ENCODE measurements at regions not wholly inside any gene's neighbourhood (a gene's known extent, or its start where the extent isn't known, plus 50 kb on each side); places are given as distances from the start of the nearest gene placed in this dataset.
"Not testable (repeated sequence)": the region's sequence is repeated elsewhere in the genome, so short reads cannot be mapped to it uniquely, and the experiment has no call there.

- DNase-seq, result no peak
Measured at GRCh38 chr13:103634066-103634465, 567.8 kb upstream of the SLC10A2 start.

GRCh38 chr13:103625194-103625593 is 559.0 kb upstream of the SLC10A2 start:
- no peak for DNase-seq

GRCh38 chr13:103618151-103618550 is 551.9 kb upstream of the SLC10A2 start:
- DNase-seq, result no peak

- DNase-seq, result no peak
Measured at GRCh38 chr13:103615771-103616170, 549.6 kb upstream of the SLC10A2 start.

GRCh38 chr13:103614761-103615160 is 548.5 kb upstream of the SLC10A2 start:
- no peak for DNase-seq

- DNase-seq, result no peak
Measured at GRCh38 chr13:103607995-103608394, 541.8 kb upstream of the SLC10A2 start.

GRCh38 chr13:103605546-103606326 is 539.5 kb upstream of the SLC10A2 start:
- DNase-seq, result no peak

- not testable (repeated sequence) for DNase-seq
Measured at GRCh38 chr13:103599870-103600269, 533.7 kb upstream of the SLC10A2 start.

- DNase-seq, result no peak
Measured at GRCh38 chr13:103598671-103599070, 532.5 kb upstream of the SLC10A2 start.

- no peak for DNase-seq
Measured at GRCh38 chr13:103573446-103573845, 507.2 kb upstream of the SLC10A2 start.

- no peak for DNase-seq
Measured at GRCh38 chr13:103568314-103568713, 502.1 kb upstream of the SLC10A2 start.

GRCh38 chr13:103557878-103558277 is 491.7 kb upstream of the SLC10A2 start:
- no peak for DNase-seq

- no peak for DNase-seq
Measured at GRCh38 chr13:103556681-103557080, 490.5 kb upstream of the SLC10A2 start.

- DNase-seq, result no peak
Measured at GRCh38 chr13:103547914-103548313, 481.7 kb upstream of the SLC10A2 start.

GRCh38 chr13:103546271-103546670 is 480.1 kb upstream of the SLC10A2 start:
- no peak for DNase-seq

- no peak for DNase-seq
Measured at GRCh38 chr13:103542648-103543047, 476.4 kb upstream of the SLC10A2 start.

- DNase-seq, result no peak
Measured at GRCh38 chr13:103540382-103540765, 474.2 kb upstream of the SLC10A2 start.

GRCh38 chr13:103539721-103540381 is 473.6 kb upstream of the SLC10A2 start:
- DNase-seq, result no peak

- DNase-seq, result no peak
Measured at GRCh38 chr13:103539265-103539664, 473.0 kb upstream of the SLC10A2 start.

GRCh38 chr13:103537616-103538015 is 471.4 kb upstream of the SLC10A2 start:
- DNase-seq, result no peak

- no peak for DNase-seq
Measured at GRCh38 chr13:103531278-103531677, 465.1 kb upstream of the SLC10A2 start.

GRCh38 chr13:103528437-103528836 is 462.2 kb upstream of the SLC10A2 start:
- DNase-seq, result no peak

GRCh38 chr13:103525530-103525929 is 459.3 kb upstream of the SLC10A2 start:
- DNase-seq, result no peak

GRCh38 chr13:103523858-103524257 is 457.6 kb upstream of the SLC10A2 start:
- DNase-seq, result no peak

GRCh38 chr13:103521532-103521931 is 455.3 kb upstream of the SLC10A2 start:
- no peak for DNase-seq

Data from CD4-positive, alpha-beta T cell treated with Interleukin-6 for 4 hours (primary cell).